Neutrophil (primary cell): ENCODE measurements at regions not wholly inside any gene's neighbourhood (a gene's known extent, or its start where the extent isn't known, plus 50 kb on each side); places are given as distances from the start of the nearest gene placed in this dataset.
"Not testable (repeated sequence)": the region's sequence is repeated elsewhere in the genome, so short reads cannot be mapped to it uniquely, and the experiment has no call there.

Experiments used
- H3K27ac ChIP-seq: fragments of 200-600 bp; sonication (generic); 2 replicates; pipeline ENCODE4 v1.5.1; 2016; ENCODE audit warnings: mild to moderate bottlenecking, moderate library complexity
- H3K27me3 ChIP-seq: fragments of 200-600 bp; sonication (generic); 2 replicates; pipeline ENCODE4 v1.6.0; 2016; ENCODE audit warnings: mild to moderate bottlenecking
- H3K36me3 ChIP-seq: fragments of 200-600 bp; sonication (generic); 2 replicates; pipeline ENCODE4 v1.5.1; 2017
- H3K4me1 ChIP-seq, 2 experiments: fragments of 200-600 bp in 1 of 2; sonication (generic) in 1 of 2; 1 replicate in 1 of 2; 2 replicates in 1 of 2; pipeline versions ENCODE4 v1.5.1 to v1.6.1; 2013 to 2016; ENCODE audit warnings: low read depth in 1 of 2, low read length in 1 of 2, mild to moderate bottlenecking in 1 of 2, moderate library complexity in 1 of 2; ENCODE audit not compliant: control insufficient read depth in 1 of 2, insufficient read depth in 1 of 2
- H3K4me3 ChIP-seq, 2 experiments: fragments of 200-600 bp in 1 of 2; sonication (generic) in 1 of 2; 1 replicate in 1 of 2; 2 replicates in 1 of 2; pipeline ENCODE4 v1.5.1; 2013 to 2016; ENCODE audit warnings: low read depth in 1 of 2, low read length in 1 of 2, mild to moderate bottlenecking in 1 of 2, moderate library complexity in 1 of 2
- H3K9me3 ChIP-seq: fragments of 200-600 bp; sonication (generic); 2 replicates; pipeline ENCODE4 v1.5.1; 2016

GRCh38 chr9:42502620-42503264, 319.3 kb downstream of the SPATA31A6 start:
- H3K27me3 ChIP-seq, H3K36me3 ChIP-seq, H3K4me3 ChIP-seq, H3K9me3 ChIP-seq, H3K4me1 ChIP-seq, H3K27ac ChIP-seq: not testable (repeated sequence)

- not testable (repeated sequence) for H3K27ac ChIP-seq, H3K27me3 ChIP-seq, H3K4me3 ChIP-seq
These were observed 324.7 kb downstream of the SPATA31A6 start for GRCh38 chr9:42508111-42508510.

GRCh38 chr9:42513535-42513934, 330.1 kb downstream of the SPATA31A6 start:
- not testable (repeated sequence) for H3K4me3 ChIP-seq, H3K36me3 ChIP-seq, H3K27ac ChIP-seq, H3K27me3 ChIP-seq, H3K4me1 ChIP-seq, H3K9me3 ChIP-seq

More at GRCh38 chr9:42508111-42508510, 324.7 kb downstream of the SPATA31A6 start:
- not testable (repeated sequence) for H3K4me1 ChIP-seq, H3K9me3 ChIP-seq, H3K36me3 ChIP-seq

GRCh38 chr9:42534325-42534983, 351.0 kb downstream of the SPATA31A6 start:
- H3K4me1 ChIP-seq, H3K27ac ChIP-seq, H3K4me3 ChIP-seq, H3K36me3 ChIP-seq, H3K9me3 ChIP-seq, H3K27me3 ChIP-seq: not testable (repeated sequence)

- not testable (repeated sequence) for H3K4me1 ChIP-seq, H3K36me3 ChIP-seq, H3K4me3 ChIP-seq, H3K27ac ChIP-seq, H3K27me3 ChIP-seq, H3K9me3 ChIP-seq
These were observed 351.5 kb downstream of the SPATA31A6 start for GRCh38 chr9:42534984-42535325.

GRCh38 chr9:42550789-42551357, 367.4 kb downstream of the SPATA31A6 start:
- H3K4me1 ChIP-seq, H3K36me3 ChIP-seq, H3K27me3 ChIP-seq, H3K27ac ChIP-seq, H3K9me3 ChIP-seq, H3K4me3 ChIP-seq: not testable (repeated sequence)

GRCh38 chr9:42568530-42568929, 385.1 kb downstream of the SPATA31A6 start:
- H3K9me3 ChIP-seq, H3K36me3 ChIP-seq, H3K4me1 ChIP-seq, H3K4me3 ChIP-seq, H3K27ac ChIP-seq, H3K27me3 ChIP-seq: not testable (repeated sequence)

GRCh38 chr9:42568942-42569556, 385.6 kb downstream of the SPATA31A6 start:
- H3K27ac ChIP-seq, H3K4me3 ChIP-seq, H3K9me3 ChIP-seq, H3K27me3 ChIP-seq, H3K4me1 ChIP-seq, H3K36me3 ChIP-seq: not testable (repeated sequence)

- not testable (repeated sequence) for H3K9me3 ChIP-seq, H3K4me1 ChIP-seq, H3K27me3 ChIP-seq, H3K4me3 ChIP-seq, H3K27ac ChIP-seq, H3K36me3 ChIP-seq
These were observed 394.4 kb downstream of the SPATA31A6 start for GRCh38 chr9:42577851-42578250.
